GM23338 (cell line): ENCODE measurements at regions not wholly inside any gene's neighbourhood (a gene's known extent, or its start where the extent isn't known, plus 50 kb on each side); places are given as distances from the start of the nearest gene placed in this dataset.

Experiments used
- ATAC-seq: fragments of 200-7000 bp; cut with Tn5 transposase; 3 replicates; pipeline ENCODE4 v1.9.1; 2020
- DNase-seq: peaks from one replicate; pipeline ENCODE4 v3.0.0-alpha.2; 2015; ENCODE audit warnings: low spot score
- H2AFZ ChIP-seq: fragments of 200-600 bp; sonication (generic); 2 replicates; pipeline ENCODE4 v1.8.0; 2016; ENCODE audit warnings: antibody characterized with exemption, mild to moderate bottlenecking, moderate library complexity
- H3F3A ChIP-seq: fragments of 200-600 bp; sonication (generic); replicated peaks from 2 replicates; pipeline ENCODE4 v1.8.0; 2017; ENCODE audit warnings: antibody characterized with exemption, mixed run types, low read depth
- H3K27ac ChIP-seq: fragments of 200-600 bp; sonication (generic); 2 replicates; pipeline ENCODE4 v1.6.1; 2016; ENCODE audit warnings: low read depth
- H3K27me3 ChIP-seq: fragments of 200-600 bp; sonication (generic); 2 replicates; pipeline ENCODE4 v1.8.0; 2016; ENCODE audit warnings: mild to moderate bottlenecking, mixed run types, moderate library complexity; ENCODE audit not compliant: insufficient read depth
- H3K36me3 ChIP-seq: fragments of 200-600 bp; sonication (generic); 2 replicates; pipeline ENCODE4 v1.8.0; 2016; ENCODE audit warnings: mild to moderate bottlenecking; ENCODE audit not compliant: insufficient read depth
- H3K4me1 ChIP-seq: fragments of 200-600 bp; sonication (generic); 2 replicates; pipeline ENCODE4 v1.8.0; 2016; ENCODE audit warnings: mild to moderate bottlenecking, moderate library complexity; ENCODE audit not compliant: insufficient read depth
- H3K4me2 ChIP-seq: fragments of 200-600 bp; sonication (generic); 2 replicates; pipeline ENCODE4 v1.7.1; 2017; ENCODE audit warnings: mixed run types
- H3K4me3 ChIP-seq: fragments of 200-600 bp; sonication (generic); 2 replicates; pipeline ENCODE4 v1.6.1; 2016; ENCODE audit warnings: mixed run types
- H3K79me2 ChIP-seq: fragments of 200-600 bp; sonication (generic); replicated peaks from 2 replicates; pipeline ENCODE4 v1.8.0; 2017; ENCODE audit warnings: mild to moderate bottlenecking; ENCODE audit not compliant: insufficient read depth
- H3K9me2 ChIP-seq: fragments of 200-600 bp; sonication (generic); 2 replicates; pipeline ENCODE4 v1.8.0; 2017; ENCODE audit not compliant: insufficient read depth
- H4K20me1 ChIP-seq: fragments of 200-600 bp; sonication (generic); replicated peaks from 2 replicates; pipeline ENCODE4 v1.8.0; 2017; ENCODE audit warnings: mild to moderate bottlenecking; ENCODE audit not compliant: insufficient read depth
- H3K27ac Mint-ChIP-seq: 2 replicates; pipeline ENCODE4 v1.8.0; 2020; ENCODE audit warnings: inconsistent platforms, mild to moderate bottlenecking, moderate library complexity, mixed read lengths
- H3K27me3 Mint-ChIP-seq: 3 replicates; pipeline ENCODE4 v1.8.0; 2022; ENCODE audit warnings: low read depth, mild to moderate bottlenecking, moderate library complexity, mixed read lengths, inconsistent platforms; ENCODE audit not compliant: insufficient read depth, poor library complexity
- H3K36me3 Mint-ChIP-seq: 3 replicates; pipeline ENCODE4 v1.8.0; 2021; ENCODE audit warnings: low read depth, mild to moderate bottlenecking, inconsistent platforms, moderate library complexity, mixed read lengths
- H3K4me1 Mint-ChIP-seq: 3 replicates; pipeline ENCODE4 v1.8.0; 2020; ENCODE audit warnings: mild to moderate bottlenecking, inconsistent platforms, mixed read lengths
- H3K4me3 Mint-ChIP-seq: 3 replicates; pipeline ENCODE4 v1.8.0; 2021; ENCODE audit warnings: moderate library complexity, mild to moderate bottlenecking, inconsistent platforms, mixed read lengths
- H3K9me3 Mint-ChIP-seq: 3 replicates; pipeline ENCODE4 v1.8.0; 2020; ENCODE audit warnings: moderate library complexity, mild to moderate bottlenecking, inconsistent platforms, mixed read lengths
- CREB1 ChIP-seq: fragments of 250-450 bp; sonication (Bioruptor Pico); IDR thresholded peaks from 2 replicates; pipeline ENCODE4 v1.5.0; 2020; ENCODE audit warnings: low read depth, mild to moderate bottlenecking, moderate library complexity
- EZH2 ChIP-seq: fragments of 200-600 bp; sonication (generic); IDR thresholded peaks from one replicate; pipeline ENCODE4 v1.8.0; 2017; ENCODE audit warnings: antibody characterized with exemption, mild to moderate bottlenecking, low read depth; ENCODE audit not compliant: unreplicated experiment
- EZH2phosphoT487 ChIP-seq: fragments of 200-600 bp; sonication (generic); IDR thresholded peaks from one replicate; pipeline ENCODE4 v1.8.1; 2018; ENCODE audit warnings: antibody characterized with exemption; ENCODE audit not compliant: unreplicated experiment
- JUNB ChIP-seq: IDR thresholded peaks from one replicate; pipeline ENCODE4 v1.6.1; 2016; ENCODE audit warnings: antibody characterized with exemption; ENCODE audit not compliant: unreplicated experiment
- NANOG ChIP-seq: IDR thresholded peaks from 2 replicates; pipeline ENCODE4 v1.6.1; 2016; ENCODE audit warnings: antibody characterized with exemption, borderline replicate concordance
- STAT1 ChIP-seq: IDR thresholded peaks from one replicate; pipeline ENCODE4 v1.6.1; 2016; ENCODE audit warnings: antibody characterized with exemption; ENCODE audit not compliant: unreplicated experiment
- ZNF114 ChIP-seq: fragments of 250-450 bp; sonication (Bioruptor Pico); IDR thresholded peaks from 2 replicates; pipeline ENCODE4 v1.5.0; 2020; ENCODE audit warnings: mild to moderate bottlenecking, moderate library complexity
- ZNF331 ChIP-seq: fragments of 250-450 bp; sonication (Bioruptor Pico); IDR thresholded peaks from 2 replicates; pipeline ENCODE4 v1.5.0; 2020; ENCODE audit warnings: low read depth, mild to moderate bottlenecking, moderate library complexity
- TF ChIP-seq, protein P1 (sequence below): IDR thresholded peaks from 2 replicates; pipeline ENCODE4 v1.6.1; 2016; ENCODE audit warnings: antibody characterized with exemption
- TF ChIP-seq, protein P2 (sequence below), 2 experiments: fragments of 200-600 bp in 1 of 2; sonication (generic) in 1 of 2; conservative IDR thresholded peaks; 2 replicates each; pipeline versions ENCODE4 v1.5.1 to v1.6.1; 2016 to 2017; ENCODE audit warnings: antibody characterized with exemption in 2 of 2, low read depth in 2 of 2, mild to moderate bottlenecking in 2 of 2, moderate library complexity in 1 of 2
- TF ChIP-seq, protein P3 (sequence below): IDR thresholded peaks from one replicate; pipeline ENCODE4 v1.6.1; 2018; ENCODE audit warnings: antibody characterized with exemption; ENCODE audit not compliant: unreplicated experiment

DNA sequence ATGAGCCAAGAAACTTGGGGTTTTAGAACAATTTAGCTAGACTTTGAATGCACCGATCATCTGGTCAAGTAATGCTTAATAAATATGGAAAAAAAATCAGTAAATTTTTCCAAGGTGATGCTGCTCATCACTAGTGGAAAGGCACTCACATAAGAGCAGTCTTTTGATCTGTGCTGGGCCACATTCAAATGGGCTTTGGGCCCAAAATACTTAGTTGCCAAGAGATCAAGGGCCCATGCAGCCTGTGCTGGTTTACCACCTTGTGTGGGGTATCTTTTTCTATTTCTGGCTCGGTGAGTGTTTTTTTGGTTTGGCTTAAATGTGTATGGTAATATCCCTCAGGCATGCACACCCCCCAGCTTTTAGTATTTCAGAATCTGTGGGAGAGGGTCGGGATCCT, 943.2 kb downstream of the TMTC2 start:
- DNase-seq (no peak), ATAC-seq (no peak)
- peaks cover 11% of the 10 kb centered on the region; the same call in 2 of the 3 replicates for H3K4me1 Mint-ChIP-seq
- no peaks in the 10 kb centered on the region for H3F3A ChIP-seq
- H3K36me3 ChIP-seq: no peaks in the 10 kb centered on the region
- H3K9me2 ChIP-seq: no peaks in the 10 kb centered on the region
- no peaks in the 10 kb centered on the region for H3K79me2 ChIP-seq
- no peak overlapping the region for H2AFZ ChIP-seq
- no peaks in the 10 kb centered on the region for H3K36me3 Mint-ChIP-seq
- H3K4me3 ChIP-seq: no peak overlapping the region
- H3K4me3 Mint-ChIP-seq: no peak overlapping the region
- no peak overlapping the region for H3K27ac ChIP-seq
- no peaks in the 10 kb centered on the region for H3K27me3 ChIP-seq
- H3K27me3 Mint-ChIP-seq: no peaks in the 10 kb centered on the region
- no peak overlapping the region for H3K27ac Mint-ChIP-seq
- H4K20me1 ChIP-seq: no peaks in the 10 kb centered on the region
- H3K9me3 Mint-ChIP-seq: no peaks in the 10 kb centered on the region
- H3K4me1 ChIP-seq: no peaks in the 10 kb centered on the region; the same call in 1 of the 2 replicates
- no peak overlapping the region for H3K4me2 ChIP-seq
- TF ChIP-seq EZH2phosphoT487: no peak
- TF ChIP-seq CREB1 (CRISPR knock-in tag): no peak
- TF ChIP-seq ZNF114 (CRISPR knock-in tag): no peak
- TF ChIP-seq, protein P1, sequence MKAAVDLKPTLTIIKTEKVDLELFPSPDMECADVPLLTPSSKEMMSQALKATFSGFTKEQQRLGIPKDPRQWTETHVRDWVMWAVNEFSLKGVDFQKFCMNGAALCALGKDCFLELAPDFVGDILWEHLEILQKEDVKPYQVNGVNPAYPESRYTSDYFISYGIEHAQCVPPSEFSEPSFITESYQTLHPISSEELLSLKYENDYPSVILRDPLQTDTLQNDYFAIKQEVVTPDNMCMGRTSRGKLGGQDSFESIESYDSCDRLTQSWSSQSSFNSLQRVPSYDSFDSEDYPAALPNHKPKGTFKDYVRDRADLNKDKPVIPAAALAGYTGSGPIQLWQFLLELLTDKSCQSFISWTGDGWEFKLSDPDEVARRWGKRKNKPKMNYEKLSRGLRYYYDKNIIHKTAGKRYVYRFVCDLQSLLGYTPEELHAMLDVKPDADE: no peak
- TF ChIP-seq, protein P2, sequence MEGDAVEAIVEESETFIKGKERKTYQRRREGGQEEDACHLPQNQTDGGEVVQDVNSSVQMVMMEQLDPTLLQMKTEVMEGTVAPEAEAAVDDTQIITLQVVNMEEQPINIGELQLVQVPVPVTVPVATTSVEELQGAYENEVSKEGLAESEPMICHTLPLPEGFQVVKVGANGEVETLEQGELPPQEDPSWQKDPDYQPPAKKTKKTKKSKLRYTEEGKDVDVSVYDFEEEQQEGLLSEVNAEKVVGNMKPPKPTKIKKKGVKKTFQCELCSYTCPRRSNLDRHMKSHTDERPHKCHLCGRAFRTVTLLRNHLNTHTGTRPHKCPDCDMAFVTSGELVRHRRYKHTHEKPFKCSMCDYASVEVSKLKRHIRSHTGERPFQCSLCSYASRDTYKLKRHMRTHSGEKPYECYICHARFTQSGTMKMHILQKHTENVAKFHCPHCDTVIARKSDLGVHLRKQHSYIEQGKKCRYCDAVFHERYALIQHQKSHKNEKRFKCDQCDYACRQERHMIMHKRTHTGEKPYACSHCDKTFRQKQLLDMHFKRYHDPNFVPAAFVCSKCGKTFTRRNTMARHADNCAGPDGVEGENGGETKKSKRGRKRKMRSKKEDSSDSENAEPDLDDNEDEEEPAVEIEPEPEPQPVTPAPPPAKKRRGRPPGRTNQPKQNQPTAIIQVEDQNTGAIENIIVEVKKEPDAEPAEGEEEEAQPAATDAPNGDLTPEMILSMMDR (conservative IDR thresholded peaks at IDR 0.05; ENCODE audit: low read depth in 2 of 2): no peak
- TF ChIP-seq STAT1: no peak
- TF ChIP-seq, protein P3, sequence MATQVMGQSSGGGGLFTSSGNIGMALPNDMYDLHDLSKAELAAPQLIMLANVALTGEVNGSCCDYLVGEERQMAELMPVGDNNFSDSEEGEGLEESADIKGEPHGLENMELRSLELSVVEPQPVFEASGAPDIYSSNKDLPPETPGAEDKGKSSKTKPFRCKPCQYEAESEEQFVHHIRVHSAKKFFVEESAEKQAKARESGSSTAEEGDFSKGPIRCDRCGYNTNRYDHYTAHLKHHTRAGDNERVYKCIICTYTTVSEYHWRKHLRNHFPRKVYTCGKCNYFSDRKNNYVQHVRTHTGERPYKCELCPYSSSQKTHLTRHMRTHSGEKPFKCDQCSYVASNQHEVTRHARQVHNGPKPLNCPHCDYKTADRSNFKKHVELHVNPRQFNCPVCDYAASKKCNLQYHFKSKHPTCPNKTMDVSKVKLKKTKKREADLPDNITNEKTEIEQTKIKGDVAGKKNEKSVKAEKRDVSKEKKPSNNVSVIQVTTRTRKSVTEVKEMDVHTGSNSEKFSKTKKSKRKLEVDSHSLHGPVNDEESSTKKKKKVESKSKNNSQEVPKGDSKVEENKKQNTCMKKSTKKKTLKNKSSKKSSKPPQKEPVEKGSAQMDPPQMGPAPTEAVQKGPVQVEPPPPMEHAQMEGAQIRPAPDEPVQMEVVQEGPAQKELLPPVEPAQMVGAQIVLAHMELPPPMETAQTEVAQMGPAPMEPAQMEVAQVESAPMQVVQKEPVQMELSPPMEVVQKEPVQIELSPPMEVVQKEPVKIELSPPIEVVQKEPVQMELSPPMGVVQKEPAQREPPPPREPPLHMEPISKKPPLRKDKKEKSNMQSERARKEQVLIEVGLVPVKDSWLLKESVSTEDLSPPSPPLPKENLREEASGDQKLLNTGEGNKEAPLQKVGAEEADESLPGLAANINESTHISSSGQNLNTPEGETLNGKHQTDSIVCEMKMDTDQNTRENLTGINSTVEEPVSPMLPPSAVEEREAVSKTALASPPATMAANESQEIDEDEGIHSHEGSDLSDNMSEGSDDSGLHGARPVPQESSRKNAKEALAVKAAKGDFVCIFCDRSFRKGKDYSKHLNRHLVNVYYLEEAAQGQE: no peak
- TF ChIP-seq JUNB: no peak
- no peak for TF ChIP-seq NANOG
- TF ChIP-seq ZNF331 (CRISPR knock-in tag): no peak
- no peak for TF ChIP-seq EZH2
